PC-3 (cell line): ENCODE measurements at regions not wholly inside any gene's neighbourhood (a gene's known extent, or its start where the extent isn't known, plus 50 kb on each side); places are given as distances from the start of the nearest gene placed in this dataset.

Source experiments
- EZH2 ChIP-seq: fragments of 300-600 bp; sonication (generic); IDR thresholded peaks from one replicate; pipeline ENCODE4 v1.6.1; 2017; ENCODE audit warnings: antibody characterized with exemption, mild to moderate bottlenecking, low read length; ENCODE audit not compliant: unreplicated experiment
- TF ChIP-seq, protein P1 (sequence below): fragments of 300-600 bp; sonication (generic); conservative IDR thresholded peaks from 2 replicates; pipeline ENCODE4 v1.5.1; 2017; ENCODE audit warnings: antibody characterized with exemption, low read depth, mild to moderate bottlenecking, low read length

DNA sequence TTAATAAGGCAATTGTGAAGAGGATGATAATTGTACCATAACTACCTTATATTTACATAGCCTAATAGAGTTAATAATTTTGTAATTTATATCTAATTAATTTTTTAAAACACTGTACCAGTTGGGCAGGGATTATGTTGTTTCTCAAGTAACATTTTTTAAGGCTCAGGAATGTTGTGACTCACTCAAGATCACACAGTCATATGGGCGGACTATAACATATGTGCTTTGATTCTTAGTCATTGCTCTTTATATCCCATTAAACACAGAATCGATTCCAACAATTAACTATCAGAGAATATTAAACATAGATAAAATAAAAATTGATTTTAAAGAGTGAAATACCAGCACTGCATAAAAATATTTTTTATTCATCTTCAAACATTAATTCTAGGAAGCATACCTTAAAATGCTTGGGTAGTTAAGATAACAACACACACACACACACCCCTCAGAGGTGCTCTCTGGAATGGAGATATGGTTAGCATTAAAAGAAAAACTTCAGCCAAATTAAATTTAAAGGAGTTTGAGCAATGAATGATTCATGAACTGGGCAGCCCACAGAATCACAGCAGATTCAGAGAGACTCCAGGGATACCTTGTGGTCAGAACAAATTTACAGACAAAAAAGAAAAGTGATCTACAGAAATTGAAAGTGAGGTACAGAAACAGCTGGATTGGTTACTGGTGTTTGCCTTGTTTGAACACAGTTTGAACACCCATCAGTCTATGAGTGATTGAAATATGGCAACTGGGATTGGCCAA is 869.4 kb upstream of the ID2 start:
- TF ChIP-seq, protein P1, sequence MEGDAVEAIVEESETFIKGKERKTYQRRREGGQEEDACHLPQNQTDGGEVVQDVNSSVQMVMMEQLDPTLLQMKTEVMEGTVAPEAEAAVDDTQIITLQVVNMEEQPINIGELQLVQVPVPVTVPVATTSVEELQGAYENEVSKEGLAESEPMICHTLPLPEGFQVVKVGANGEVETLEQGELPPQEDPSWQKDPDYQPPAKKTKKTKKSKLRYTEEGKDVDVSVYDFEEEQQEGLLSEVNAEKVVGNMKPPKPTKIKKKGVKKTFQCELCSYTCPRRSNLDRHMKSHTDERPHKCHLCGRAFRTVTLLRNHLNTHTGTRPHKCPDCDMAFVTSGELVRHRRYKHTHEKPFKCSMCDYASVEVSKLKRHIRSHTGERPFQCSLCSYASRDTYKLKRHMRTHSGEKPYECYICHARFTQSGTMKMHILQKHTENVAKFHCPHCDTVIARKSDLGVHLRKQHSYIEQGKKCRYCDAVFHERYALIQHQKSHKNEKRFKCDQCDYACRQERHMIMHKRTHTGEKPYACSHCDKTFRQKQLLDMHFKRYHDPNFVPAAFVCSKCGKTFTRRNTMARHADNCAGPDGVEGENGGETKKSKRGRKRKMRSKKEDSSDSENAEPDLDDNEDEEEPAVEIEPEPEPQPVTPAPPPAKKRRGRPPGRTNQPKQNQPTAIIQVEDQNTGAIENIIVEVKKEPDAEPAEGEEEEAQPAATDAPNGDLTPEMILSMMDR, result no peak
- no peak for TF ChIP-seq EZH2
